NCI-H2029 (cell line): ENCODE measurements at regions not wholly inside any gene's neighbourhood (a gene's known extent, or its start where the extent isn't known, plus 50 kb on each side); places are given as distances from the start of the nearest gene placed in this dataset.

Experiments
- DNase-seq: peaks from one replicate; lab custom pipeline; 2025; lab: John Stamatoyannopoulos, UW

GRCh38 chr2:47236503-47237215 is 60.3 kb upstream of the CALM2 start:
- no peak for DNase-seq

GRCh38 chr2:47235132-47235531 is 58.8 kb upstream of the CALM2 start:
- DNase-seq = no peak

GRCh38 chr2:47234456-47234855 is 58.1 kb upstream of the CALM2 start:
- DNase-seq = no peak

GRCh38 chr2:47232738-47233415 is 56.6 kb upstream of the CALM2 start:
- DNase-seq = peak; percentile 28

DNA sequence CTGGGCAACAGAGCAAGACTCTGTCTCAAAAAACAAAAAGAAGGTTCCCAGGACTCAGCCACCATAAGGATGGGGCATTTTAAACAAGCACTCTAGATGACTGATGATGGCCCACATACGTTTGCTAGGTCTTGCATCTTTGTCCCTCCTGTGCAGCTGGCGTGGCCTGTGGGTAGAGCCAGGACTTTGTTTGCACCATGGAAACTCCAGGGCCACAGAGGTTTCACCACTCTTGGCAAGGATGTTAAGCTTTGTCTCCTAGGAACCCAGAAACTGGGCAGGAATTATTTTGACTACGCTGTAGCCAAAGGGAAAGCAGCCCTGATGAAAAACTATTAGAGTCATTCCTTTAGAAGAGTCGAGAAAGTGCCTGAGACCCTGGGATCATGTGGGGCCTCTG is 54.1 kb upstream of the CALM2 start:
- no peak for DNase-seq

DNA sequence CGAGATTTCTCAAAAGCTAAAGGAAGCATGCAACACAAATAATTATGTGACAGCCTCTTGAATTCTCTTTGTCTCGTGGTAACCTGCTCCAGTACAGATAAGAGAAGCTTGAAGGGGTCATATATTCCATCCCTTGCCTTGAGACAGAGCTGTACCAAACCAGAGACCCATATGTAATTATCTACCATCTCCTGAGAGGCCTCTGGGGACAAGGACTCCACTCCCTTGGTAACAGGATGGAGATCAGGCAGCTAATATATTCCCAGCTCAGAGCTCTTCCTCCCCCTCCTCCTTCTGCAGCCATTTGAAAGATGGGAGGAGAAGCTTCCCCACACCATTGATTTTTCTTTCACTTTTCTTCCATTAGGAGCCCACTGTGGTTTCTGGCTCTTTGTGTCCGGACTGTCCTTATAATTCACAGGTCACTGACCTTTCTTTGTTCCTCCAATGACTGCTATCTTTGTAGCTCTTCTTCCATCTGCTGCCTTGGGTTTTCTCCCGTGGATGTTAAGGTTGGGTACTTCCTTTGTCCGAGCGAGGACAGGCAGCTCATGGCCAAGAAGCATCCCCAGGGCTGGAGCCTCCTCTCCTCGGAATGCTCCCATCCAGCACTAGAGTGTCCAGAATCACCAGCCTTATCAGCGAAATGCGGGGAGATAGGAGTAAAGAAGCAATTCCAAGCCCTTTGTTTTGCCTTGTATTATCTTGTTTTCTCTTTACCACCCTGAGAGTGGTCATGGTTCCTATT is 51.4 kb upstream of the CALM2 start:
- no peak for DNase-seq

DNA sequence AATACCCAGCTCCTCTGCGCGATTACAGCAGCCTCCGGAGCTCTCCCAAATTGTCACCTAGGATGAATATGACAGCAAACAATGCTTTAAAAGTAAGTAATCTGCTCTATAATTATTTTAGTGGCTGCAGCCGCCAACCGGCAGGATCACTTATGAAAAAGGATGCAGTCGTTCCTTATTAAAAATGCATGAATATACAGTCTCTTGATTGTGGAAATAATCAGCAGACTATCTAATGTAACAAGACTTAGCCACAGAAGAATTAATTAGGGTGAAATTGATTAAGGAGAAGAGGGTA is 50.6 kb upstream of the CALM2 start:
- DNase-seq = no peak

- peak; percentile 75 for DNase-seq
Observed at GRCh38 chr2:47226132-47226922, 50.0 kb upstream of the CALM2 start.
